Ovary (tissue), 3 donors: ENCODE measurements at regions not wholly inside any gene's neighbourhood (a gene's known extent, or its start where the extent isn't known, plus 50 kb on each side); places are given as distances from the start of the nearest gene placed in this dataset.

Experiments
- POLR2A ChIP-seq: fragments of 450-650 bp; IDR thresholded peaks from one replicate; pipeline ENCODE4 v1.6.1; 2017; ENCODE audit warnings: antibody characterized with exemption, mild to moderate bottlenecking, moderate library complexity
- TF ChIP-seq, protein P1 (sequence below), 3 donors: fragments of 450-650 bp in 2 of 3; fragments of 200-600 bp in 1 of 3; IDR thresholded peaks; one replicate each; pipeline versions ENCODE4 v1.5.1 to v1.8.0; 2016 to 2022; ENCODE audit warnings: antibody characterized with exemption in 3 of 3, mild to moderate bottlenecking in 1 of 3
- donor health status: DM: no; HTN: no; CAD: no.

DNA sequence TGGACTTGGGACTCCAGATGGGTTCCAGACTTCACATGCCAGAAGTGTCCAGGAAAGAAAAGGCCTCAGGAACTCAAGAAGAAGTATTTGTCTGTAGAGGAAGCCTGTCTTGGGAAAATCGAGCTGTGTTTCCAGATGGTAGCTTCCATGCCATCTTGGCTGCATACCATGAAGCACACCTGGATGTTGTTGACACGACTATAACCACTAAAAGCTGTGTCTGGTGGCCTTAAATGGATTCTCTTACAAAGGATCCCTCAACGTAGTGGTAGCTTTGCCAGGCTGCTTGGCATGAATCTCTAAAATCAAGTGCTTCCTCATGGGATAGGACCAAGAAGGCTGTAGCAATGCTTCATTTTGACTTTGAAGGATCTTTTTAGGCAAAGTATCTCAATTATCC lies 313.4 kb upstream of the BOD1L1 start:
- TF ChIP-seq, protein P1, sequence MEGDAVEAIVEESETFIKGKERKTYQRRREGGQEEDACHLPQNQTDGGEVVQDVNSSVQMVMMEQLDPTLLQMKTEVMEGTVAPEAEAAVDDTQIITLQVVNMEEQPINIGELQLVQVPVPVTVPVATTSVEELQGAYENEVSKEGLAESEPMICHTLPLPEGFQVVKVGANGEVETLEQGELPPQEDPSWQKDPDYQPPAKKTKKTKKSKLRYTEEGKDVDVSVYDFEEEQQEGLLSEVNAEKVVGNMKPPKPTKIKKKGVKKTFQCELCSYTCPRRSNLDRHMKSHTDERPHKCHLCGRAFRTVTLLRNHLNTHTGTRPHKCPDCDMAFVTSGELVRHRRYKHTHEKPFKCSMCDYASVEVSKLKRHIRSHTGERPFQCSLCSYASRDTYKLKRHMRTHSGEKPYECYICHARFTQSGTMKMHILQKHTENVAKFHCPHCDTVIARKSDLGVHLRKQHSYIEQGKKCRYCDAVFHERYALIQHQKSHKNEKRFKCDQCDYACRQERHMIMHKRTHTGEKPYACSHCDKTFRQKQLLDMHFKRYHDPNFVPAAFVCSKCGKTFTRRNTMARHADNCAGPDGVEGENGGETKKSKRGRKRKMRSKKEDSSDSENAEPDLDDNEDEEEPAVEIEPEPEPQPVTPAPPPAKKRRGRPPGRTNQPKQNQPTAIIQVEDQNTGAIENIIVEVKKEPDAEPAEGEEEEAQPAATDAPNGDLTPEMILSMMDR (IDR thresholded peaks at IDR 0.05): no peak
- no peak for TF ChIP-seq POLR2A
